H1 (cell line): ENCODE measurements at regions not wholly inside any gene's neighbourhood (a gene's known extent, or its start where the extent isn't known, plus 50 kb on each side); places are given as distances from the start of the nearest gene placed in this dataset.

Experiments used
- CTCF ChIA-PET: fragments of 300-600 bp; sonication (Branson Sonifier 250); formaldehyde crosslinking; loops from one replicate; lab custom pipeline; 2021; ENCODE audit not compliant: partially characterized antibody; lab: Charles Lee
- POLR2A ChIA-PET: fragments of 300-600 bp; sonication (Branson Sonifier 250); formaldehyde crosslinking; loops from one replicate; lab custom pipeline; 2021; ENCODE audit warnings: inconsistent platforms; ENCODE audit not compliant: partially characterized antibody; lab: Charles Lee
- DNase-seq, 2 experiments: peaks; one replicate each; pipeline versions ENCODE4 v3.0.0 to v3.0.0-alpha.2; 2010 to 2022; ENCODE audit warnings: low spot score in 2 of 2, low read depth in 1 of 2, mixed read lengths in 1 of 2
- FAIRE-seq: peaks from 2 replicates; lab custom pipeline; 2011; peaks lifted over from hg19 to GRCh38; lab: Jason Lieb, UNC
- H2AFZ ChIP-seq: 2 replicates; pipeline ENCODE4 v1.8.1; 2012; ENCODE audit warnings: low read length, inconsistent platforms
- H2AK5ac ChIP-seq: 2 replicates; pipeline ENCODE4 v1.6.1; 2013; ENCODE audit warnings: low read depth, low read length
- H2BK120ac ChIP-seq: replicated peaks from 2 replicates; pipeline ENCODE3; 2013; ENCODE audit warnings: low read depth, low read length, inconsistent platforms
- H2BK12ac ChIP-seq: 2 replicates; pipeline ENCODE4 v1.6.1; 2013; ENCODE audit warnings: low read depth, low read length
- H2BK15ac ChIP-seq: 2 replicates; pipeline ENCODE4 v1.6.1; 2013; ENCODE audit warnings: low read length
- H2BK20ac ChIP-seq: 2 replicates; pipeline ENCODE4 v1.6.1; 2013; ENCODE audit warnings: low read length
- H2BK5ac ChIP-seq: 2 replicates; pipeline ENCODE4 v1.6.1; 2013; ENCODE audit warnings: low read depth, low read length
- H3K14ac ChIP-seq: 2 replicates; pipeline ENCODE4 v1.6.1; 2013; ENCODE audit warnings: inconsistent platforms; ENCODE audit not compliant: insufficient read length
- H3K18ac ChIP-seq: 2 replicates; pipeline ENCODE4 v1.6.1; 2013; ENCODE audit warnings: low read length; ENCODE audit errors: extremely low read depth
- H3K23ac ChIP-seq: 2 replicates; pipeline ENCODE4 v1.6.1; 2013; ENCODE audit warnings: inconsistent platforms; ENCODE audit not compliant: insufficient read length
- H3K23me2 ChIP-seq: 2 replicates; pipeline ENCODE4 v1.6.1; 2013; ENCODE audit warnings: low read depth, low read length
- H3K27ac ChIP-seq: 2 replicates; pipeline ENCODE4 v1.6.1; 2011; ENCODE audit warnings: low read depth, low read length, inconsistent platforms
- H3K27me3 ChIP-seq, 4 experiments: replicated peaks in 1 of 4; 1 replicate in 1 of 4; 2 replicates in 3 of 4; pipeline versions ENCODE4 v1.6.1 to v1.8.1; 2011 to 2013; ENCODE audit warnings: low read length in 3 of 4, mild to moderate bottlenecking in 3 of 4, inconsistent platforms in 2 of 4, mixed read lengths in 2 of 4, moderate library complexity in 1 of 4; ENCODE audit not compliant: control insufficient read depth in 3 of 4, insufficient read depth in 3 of 4; ENCODE audit errors: extremely low read depth in 1 of 4
- H3K36me3 ChIP-seq, 4 experiments: 2 replicates each; pipeline versions ENCODE4 v1.6.1 to v1.8.1; 2011 to 2013; ENCODE audit warnings: mild to moderate bottlenecking in 4 of 4, low read length in 3 of 4, moderate library complexity in 2 of 4, control low read depth in 1 of 4, inconsistent platforms in 1 of 4; ENCODE audit not compliant: insufficient read depth in 4 of 4, control insufficient read depth in 2 of 4
- H3K4ac ChIP-seq: replicated peaks from 2 replicates; pipeline ENCODE3; 2013; ENCODE audit warnings: low read length, low read depth, mixed read lengths, inconsistent platforms; ENCODE audit not compliant: insufficient read length
- H3K4me1 ChIP-seq, 4 experiments: replicated peaks in 1 of 4; 1 replicate in 1 of 4; 2 replicates in 3 of 4; pipeline versions ENCODE4 v1.6.1 to v1.8.1; 2011 to 2013; ENCODE audit warnings: low read length in 3 of 4, inconsistent platforms in 2 of 4, mixed read lengths in 1 of 4; ENCODE audit not compliant: insufficient read depth in 4 of 4, control insufficient read depth in 3 of 4
- H3K4me2 ChIP-seq, 2 experiments: 2 replicates each; pipeline versions ENCODE4 v1.6.1 to v1.8.1; 2011 to 2013; ENCODE audit warnings: low read depth in 2 of 2, low read length in 2 of 2, control low read depth in 1 of 2, inconsistent platforms in 1 of 2, mild to moderate bottlenecking in 1 of 2; ENCODE audit not compliant: insufficient read depth in 1 of 2
- H3K4me3 ChIP-seq, 4 experiments: fragments of 200-600, 300-600 bp in 1 of 4; sonication (generic), shearing (Covaris generic), sonication (Bioruptor Twin) in 1 of 4; 2 replicates each; pipeline versions ENCODE4 v1.5.1 to v1.8.1; 2011 to 2016; ENCODE audit warnings: low read length in 4 of 4, low read depth in 3 of 4, control low read depth in 2 of 4, inconsistent platforms in 2 of 4, mild to moderate bottlenecking in 2 of 4, mixed read lengths in 1 of 4, moderate library complexity in 1 of 4; ENCODE audit not compliant: insufficient read depth in 2 of 4; ENCODE audit errors: extremely low read depth in 1 of 4
- H3K56ac ChIP-seq: replicated peaks from 2 replicates; pipeline ENCODE3; 2013; ENCODE audit warnings: low read depth, mild to moderate bottlenecking, mixed read lengths, low read length, inconsistent platforms; ENCODE audit not compliant: insufficient read length
- H3K79me1 ChIP-seq: 2 replicates; pipeline ENCODE4 v1.6.1; 2013; ENCODE audit warnings: low read depth, low read length, control low read depth
- H3K79me2 ChIP-seq, 2 experiments: 2 replicates each; pipeline versions ENCODE4 v1.6.1 to v1.8.1; 2012 to 2013; ENCODE audit warnings: low read length in 2 of 2, mild to moderate bottlenecking in 2 of 2, inconsistent platforms in 1 of 2; ENCODE audit not compliant: insufficient read depth in 2 of 2, control insufficient read depth in 1 of 2
- H3K9ac ChIP-seq, 4 experiments: replicated peaks in 1 of 4; 1 replicate in 1 of 4; 2 replicates in 3 of 4; pipeline versions ENCODE4 v1.6.1 to v1.8.1; 2011 to 2013; ENCODE audit warnings: low read depth in 3 of 4, low read length in 3 of 4, control low read depth in 2 of 4, mild to moderate bottlenecking in 2 of 4, moderate library complexity in 2 of 4, inconsistent platforms in 1 of 4; ENCODE audit errors: extremely low read depth in 1 of 4
- H3K9me3 ChIP-seq, 2 experiments: 2 replicates each; pipeline versions ENCODE4 v1.6.1 to v1.8.1; 2012 to 2013; ENCODE audit warnings: mild to moderate bottlenecking in 2 of 2, moderate library complexity in 2 of 2, control low read depth in 1 of 2, inconsistent platforms in 1 of 2, low read depth in 1 of 2, low read length in 1 of 2, mixed read lengths in 1 of 2; ENCODE audit not compliant: insufficient read depth in 2 of 2
- H4K20me1 ChIP-seq, 2 experiments: replicated peaks in 1 of 2; 2 replicates each; pipeline versions ENCODE3 to v1.8.1; 2011 to 2013; ENCODE audit warnings: inconsistent platforms in 2 of 2, low read length in 2 of 2, mild to moderate bottlenecking in 1 of 2; ENCODE audit not compliant: insufficient read depth in 2 of 2, control insufficient read depth in 1 of 2
- H4K5ac ChIP-seq: 2 replicates; pipeline ENCODE4 v1.6.1; 2013; ENCODE audit warnings: low read length, low read depth, mixed read lengths, inconsistent platforms; ENCODE audit not compliant: insufficient read length
- H4K8ac ChIP-seq: 2 replicates; pipeline ENCODE4 v1.8.0; 2013; ENCODE audit warnings: mild to moderate bottlenecking, moderate library complexity, low read length, inconsistent platforms; ENCODE audit not compliant: insufficient read depth; ENCODE audit errors: extremely low read depth
- H4K91ac ChIP-seq: replicated peaks from 2 replicates; pipeline ENCODE3; 2013; ENCODE audit warnings: low read length, mixed read lengths, inconsistent platforms; ENCODE audit not compliant: insufficient read length
- ATF2 ChIP-seq: IDR thresholded peaks from 2 replicates; pipeline ENCODE4 v1.6.1; 2012; ENCODE audit warnings: low read length, inconsistent platforms
- CTCF ChIP-seq, 3 experiments: IDR thresholded peaks; 1 replicate in 2 of 3; 2 replicates in 1 of 3; pipeline versions ENCODE4 v1.5.1 to v1.6.1; 2011; ENCODE audit warnings: low read length in 3 of 3, mild to moderate bottlenecking in 3 of 3, inconsistent platforms in 2 of 3, low read depth in 1 of 3, moderate library complexity in 1 of 3; ENCODE audit not compliant: insufficient read depth in 1 of 3; ENCODE audit errors: control extremely low read depth in 1 of 3
- TBP ChIP-seq: IDR thresholded peaks from 2 replicates; pipeline ENCODE4 v1.6.1; 2011; ENCODE audit warnings: low read depth, low read length, improper control_type of control experiment
- WGBS, 2 experiments: shearing (Covaris generic) in 1 of 2; methylation state at CpG; one replicate each; pipeline versions ENCODE4 v1.1.6 to v1.1.7; 2013 to 2015; ENCODE audit warnings: low lambda C conversion rate in 2 of 2, mixed read lengths in 2 of 2, inconsistent platforms in 1 of 2, low coverage in 1 of 2, missing lambda C conversion rate in 1 of 2; ENCODE audit not compliant: insufficient replicate concordance in 2 of 2, insufficient coverage in 1 of 2, insufficient read length in 1 of 2; ENCODE audit errors: extremely low coverage in 1 of 2, missing lambda C conversion rate in 1 of 2; 5-methylcytosine and 5-hydroxymethylcytosine counted together

- Histone ChIP-seq H2BK120ac (no peak overlapping the region), H4K8ac (no peak overlapping the region), H2AK5ac (no peak overlapping the region), H3K36me3 (no peaks in the 10 kb centered on the region), H3K23ac (no peak overlapping the region), H3K4me2 (no peak overlapping the region), H2BK5ac (no peak overlapping the region), H3K27me3 (no peaks in the 10 kb centered on the region), H2BK20ac (no peak overlapping the region), H3K79me1 (no peaks in the 10 kb centered on the region), H3K9me3 (no peaks in the 10 kb centered on the region), H2BK12ac (0 out of 2 replicates have a peak overlapping the region, but pooled peaks have one; percentile 3), H3K23me2 (peaks cover 2% of the 10 kb centered on the region; the same call in 1 of the 2 replicates), H3K4me3 (no peak overlapping the region), H4K91ac (no peak overlapping the region), H3K56ac (no peak overlapping the region), H3K4ac (no peak overlapping the region), H4K5ac (no peak overlapping the region), H4K20me1 (no peaks in the 10 kb centered on the region), H2BK15ac (no peak overlapping the region), H3K27ac (no peak overlapping the region), H3K4me1 (peaks cover 0 to 6% (median 3%) of the 10 kb centered on the region in 4 experiments; a peak in 2 of 7 replicates), H3K14ac (no peak overlapping the region), H2AFZ (no peak overlapping the region), H3K79me2 (no peaks in the 10 kb centered on the region), H3K18ac (no peak overlapping the region), H3K9ac (no peak overlapping the region; a peak in 1 of 7 replicates)
- DNase-seq, result no peak
- 79% methylated on average over 5 of the region's 5 CpGs; no CpG with 5 or more reads in 1 of the 2 experiments for WGBS, 2 experiments
- POLR2A ChIA-PET, result interaction anchor here (0.8 kb wide), 1 partner anchor 167 kb away, joined by 3 read pairs; no protein-coding TSS in a partner anchor
- no peak for FAIRE-seq
- CTCF ChIA-PET, result interaction anchor here (0.6 to 2.7 kb wide), 3 partner anchors 16 to 139 kb away, joined by 3 to 10 read pairs (median 4); no protein-coding TSS in a partner anchor
- no peak for TF ChIP-seq TBP
- TF ChIP-seq ATF2, result no peak
- no peak for TF ChIP-seq CTCF (IDR thresholded peaks at IDR 0.05; ENCODE audit: control extremely low read depth in 1 of 3, insufficient read depth in 1 of 3, low read depth in 1 of 3, low read length in 3 of 3)
These were observed 112.7 kb upstream of the SPATS2L start for GRCh38 chr2:200193791-200194190.
